GM19463 (cell line): ENCODE measurements at regions not wholly inside any gene's neighbourhood (a gene's known extent, or its start where the extent isn't known, plus 50 kb on each side); places are given as distances from the start of the nearest gene placed in this dataset.
"Not testable (repeated sequence)": the region's sequence is repeated elsewhere in the genome, so short reads cannot be mapped to it uniquely, and the experiment has no call there.

Experiments used
- ATAC-seq: cut with Tn5 transposase; IDR thresholded peaks from one replicate; pipeline ENCODE4 v1.9.1; 2021; ENCODE audit warnings: mild to moderate bottlenecking, moderate library complexity; ENCODE audit not compliant: unreplicated experiment

- no peak for ATAC-seq
Measured at GRCh38 chr11:110850846-110851245, 138.6 kb upstream of the ARHGAP20 start.

- not testable (repeated sequence) for ATAC-seq
Measured at GRCh38 chr11:110843053-110843452, 130.8 kb upstream of the ARHGAP20 start.

GRCh38 chr11:110838808-110839207 lies 126.6 kb upstream of the ARHGAP20 start:
- ATAC-seq = no peak

- no peak for ATAC-seq
Measured at GRCh38 chr11:110837603-110838002, 125.4 kb upstream of the ARHGAP20 start.

GRCh38 chr11:110835106-110835505 lies 122.9 kb upstream of the ARHGAP20 start:
- ATAC-seq = no peak

GRCh38 chr11:110833033-110833484 lies 120.8 kb upstream of the ARHGAP20 start:
- no peak for ATAC-seq

- ATAC-seq = no peak
Measured at GRCh38 chr11:110832539-110832938, 120.3 kb upstream of the ARHGAP20 start.

- no peak for ATAC-seq
Measured at GRCh38 chr11:110832080-110832479, 119.8 kb upstream of the ARHGAP20 start.

GRCh38 chr11:110830747-110831146 lies 118.5 kb upstream of the ARHGAP20 start:
- no peak for ATAC-seq

GRCh38 chr11:110830344-110830743 lies 118.1 kb upstream of the ARHGAP20 start:
- ATAC-seq = no peak

- ATAC-seq = no peak
Measured at GRCh38 chr11:110829873-110830272, 117.6 kb upstream of the ARHGAP20 start.

GRCh38 chr11:110828086-110828485 lies 115.8 kb upstream of the ARHGAP20 start:
- no peak for ATAC-seq

- no peak for ATAC-seq
Measured at GRCh38 chr11:110827276-110827675, 115.0 kb upstream of the ARHGAP20 start.

- no peak for ATAC-seq
Measured at GRCh38 chr11:110824912-110825620, 112.8 kb upstream of the ARHGAP20 start.

- no peak for ATAC-seq
Measured at GRCh38 chr11:110818032-110818687, 105.9 kb upstream of the ARHGAP20 start.

- no peak for ATAC-seq
Measured at GRCh38 chr11:110812086-110812733, 100.0 kb upstream of the ARHGAP20 start.

- no peak for ATAC-seq
Measured at GRCh38 chr11:110809417-110810199, 97.4 kb upstream of the ARHGAP20 start.

GRCh38 chr11:110808248-110808647 lies 96.0 kb upstream of the ARHGAP20 start:
- no peak for ATAC-seq

GRCh38 chr11:110807801-110808200 lies 95.6 kb upstream of the ARHGAP20 start:
- ATAC-seq = no peak

GRCh38 chr11:110805756-110806155 lies 93.5 kb upstream of the ARHGAP20 start:
- no peak for ATAC-seq

GRCh38 chr11:110802162-110802561 lies 89.9 kb upstream of the ARHGAP20 start:
- ATAC-seq = no peak
